Dendritic cell treated with granulocyte-macrophage colony-stimulating factor and Interleukin-4, amounts not matched to agents 40 ng/mL and 50 ng/mL, for 4 days (primary cell): ENCODE measurements at regions not wholly inside any gene's neighbourhood (a gene's known extent, or its start where the extent isn't known, plus 50 kb on each side); places are given as distances from the start of the nearest gene placed in this dataset.

ENCODE experiments used
- H3K27ac Mint-ChIP-seq: one replicate; pipeline ENCODE4 v1.8.0; 2022; ENCODE audit warnings: mild to moderate bottlenecking, mixed read lengths
- H3K27me3 Mint-ChIP-seq: one replicate; pipeline ENCODE4 v1.8.0; 2022; ENCODE audit warnings: mild to moderate bottlenecking, mixed read lengths
- H3K36me3 Mint-ChIP-seq: one replicate; pipeline ENCODE4 v1.8.0; 2022; ENCODE audit warnings: low read depth, mixed read lengths
- H3K4me1 Mint-ChIP-seq: one replicate; pipeline ENCODE4 v1.8.0; 2022; ENCODE audit warnings: low read depth, mixed read lengths
- H3K4me3 Mint-ChIP-seq: one replicate; pipeline ENCODE4 v1.8.0; 2022; ENCODE audit warnings: mild to moderate bottlenecking, moderate library complexity, mixed read lengths
- H3K9me3 Mint-ChIP-seq: one replicate; pipeline ENCODE4 v1.8.0; 2022; ENCODE audit warnings: mixed read lengths
- intact Hi-C: fragments of 100-400 bp; cut with micrococcal nuclease; formaldehyde crosslinking; loops from one replicate; pipeline ENCODE4 v1.15.0; 2022

GRCh38 chr10:53276797-53277196 lies 504.2 kb upstream of the MBL2 start:
- no peaks in the 10 kb centered on the region for H3K4me1 Mint-ChIP-seq
- no peak overlapping the region for H3K27ac Mint-ChIP-seq
- H3K27me3 Mint-ChIP-seq = no peaks in the 10 kb centered on the region
- H3K4me3 Mint-ChIP-seq = no peak overlapping the region
- peaks cover 40% of the 10 kb centered on the region for H3K9me3 Mint-ChIP-seq
- intact Hi-C loops = no loop called here
- H3K36me3 Mint-ChIP-seq = no peaks in the 10 kb centered on the region

GRCh38 chr10:53269482-53269881 lies 496.9 kb upstream of the MBL2 start:
- Mint-ChIP-seq H3K4me3 (no peak overlapping the region), H3K27me3 (no peaks in the 10 kb centered on the region), H3K36me3 (no peaks in the 10 kb centered on the region), H3K27ac (no peak overlapping the region), H3K4me1 (no peaks in the 10 kb centered on the region), H3K9me3 (peaks cover 27% of the 10 kb centered on the region)
- intact Hi-C loops = no loop called here

- no peak overlapping the region for H3K27ac Mint-ChIP-seq
- no peaks in the 10 kb centered on the region for H3K27me3 Mint-ChIP-seq
- H3K4me1 Mint-ChIP-seq = no peaks in the 10 kb centered on the region
- no peaks in the 10 kb centered on the region for H3K36me3 Mint-ChIP-seq
- H3K9me3 Mint-ChIP-seq = no peaks in the 10 kb centered on the region
- H3K4me3 Mint-ChIP-seq = no peak overlapping the region
- intact Hi-C loops = no loop called here
These were observed 487.6 kb upstream of the MBL2 start for GRCh38 chr10:53260213-53260612.

- Mint-ChIP-seq H3K36me3 (no peaks in the 10 kb centered on the region), H3K4me1 (no peaks in the 10 kb centered on the region), H3K4me3 (no peak overlapping the region), H3K27ac (no peak overlapping the region), H3K27me3 (no peaks in the 10 kb centered on the region), H3K9me3 (peaks cover 20% of the 10 kb centered on the region)
- intact Hi-C loops = no loop called here
These were observed 484.0 kb upstream of the MBL2 start for GRCh38 chr10:53256623-53257022.

- H3K9me3 Mint-ChIP-seq = peaks cover 20% of the 10 kb centered on the region
- H3K36me3 Mint-ChIP-seq = no peaks in the 10 kb centered on the region
- no peaks in the 10 kb centered on the region for H3K27me3 Mint-ChIP-seq
- H3K27ac Mint-ChIP-seq = no peak overlapping the region
- H3K4me3 Mint-ChIP-seq = no peak overlapping the region
- intact Hi-C loops = no loop called here
- H3K4me1 Mint-ChIP-seq = no peaks in the 10 kb centered on the region
These were observed 483.1 kb upstream of the MBL2 start for GRCh38 chr10:53255661-53256205.

GRCh38 chr10:53253221-53253620 lies 480.6 kb upstream of the MBL2 start:
- H3K27ac Mint-ChIP-seq = no peak overlapping the region
- H3K9me3 Mint-ChIP-seq = peaks cover 20% of the 10 kb centered on the region
- H3K36me3 Mint-ChIP-seq = no peaks in the 10 kb centered on the region
- no peaks in the 10 kb centered on the region for H3K4me1 Mint-ChIP-seq
- H3K27me3 Mint-ChIP-seq = no peaks in the 10 kb centered on the region
- H3K4me3 Mint-ChIP-seq = no peak overlapping the region
- intact Hi-C loops = no loop called here

GRCh38 chr10:53239873-53240272 lies 467.3 kb upstream of the MBL2 start:
- H3K4me3 Mint-ChIP-seq = no peak overlapping the region
- no peak overlapping the region for H3K27ac Mint-ChIP-seq
- no peaks in the 10 kb centered on the region for H3K4me1 Mint-ChIP-seq
- intact Hi-C loops = no loop called here
- H3K9me3 Mint-ChIP-seq = no peaks in the 10 kb centered on the region
- no peaks in the 10 kb centered on the region for H3K36me3 Mint-ChIP-seq
- no peaks in the 10 kb centered on the region for H3K27me3 Mint-ChIP-seq

GRCh38 chr10:53236941-53237340 lies 464.4 kb upstream of the MBL2 start:
- H3K27me3 Mint-ChIP-seq = no peaks in the 10 kb centered on the region
- H3K4me3 Mint-ChIP-seq = no peak overlapping the region
- intact Hi-C loops = no loop called here
- H3K4me1 Mint-ChIP-seq = no peaks in the 10 kb centered on the region
- H3K36me3 Mint-ChIP-seq = no peaks in the 10 kb centered on the region
- no peaks in the 10 kb centered on the region for H3K9me3 Mint-ChIP-seq
- no peak overlapping the region for H3K27ac Mint-ChIP-seq

GRCh38 chr10:53233749-53234148 lies 461.2 kb upstream of the MBL2 start:
- no peak overlapping the region for H3K4me3 Mint-ChIP-seq
- intact Hi-C loops = no loop called here
- no peaks in the 10 kb centered on the region for H3K36me3 Mint-ChIP-seq
- no peaks in the 10 kb centered on the region for H3K4me1 Mint-ChIP-seq
- no peak overlapping the region for H3K27ac Mint-ChIP-seq
- no peaks in the 10 kb centered on the region for H3K27me3 Mint-ChIP-seq
- no peaks in the 10 kb centered on the region for H3K9me3 Mint-ChIP-seq

GRCh38 chr10:53230651-53231050 lies 458.1 kb upstream of the MBL2 start:
- no peaks in the 10 kb centered on the region for H3K9me3 Mint-ChIP-seq
- H3K4me1 Mint-ChIP-seq = no peaks in the 10 kb centered on the region
- H3K27ac Mint-ChIP-seq = no peak overlapping the region
- intact Hi-C loops = no loop called here
- H3K27me3 Mint-ChIP-seq = no peaks in the 10 kb centered on the region
- no peaks in the 10 kb centered on the region for H3K36me3 Mint-ChIP-seq
- H3K4me3 Mint-ChIP-seq = no peak overlapping the region

- no peaks in the 10 kb centered on the region for H3K27me3 Mint-ChIP-seq
These were observed 451.3 kb upstream of the MBL2 start for GRCh38 chr10:53223851-53224250.

GRCh38 chr10:53222806-53223205 lies 450.2 kb upstream of the MBL2 start:
- Mint-ChIP-seq H3K27ac (no peak overlapping the region), H3K9me3 (peaks cover 17% of the 10 kb centered on the region), H3K4me3 (no peak overlapping the region), H3K27me3 (no peaks in the 10 kb centered on the region), H3K36me3 (no peaks in the 10 kb centered on the region), H3K4me1 (no peaks in the 10 kb centered on the region)
- intact Hi-C loops = no loop called here

More at GRCh38 chr10:53223851-53224250, 451.3 kb upstream of the MBL2 start:
- peaks cover 17% of the 10 kb centered on the region for H3K9me3 Mint-ChIP-seq
- intact Hi-C loops = no loop called here
- H3K4me3 Mint-ChIP-seq = no peak overlapping the region
- no peaks in the 10 kb centered on the region for H3K4me1 Mint-ChIP-seq
- H3K27ac Mint-ChIP-seq = no peak overlapping the region
- no peaks in the 10 kb centered on the region for H3K36me3 Mint-ChIP-seq

- Mint-ChIP-seq H3K4me1 (no peaks in the 10 kb centered on the region), H3K27ac (no peak overlapping the region), H3K36me3 (no peaks in the 10 kb centered on the region), H3K9me3 (no peaks in the 10 kb centered on the region), H3K4me3 (no peak overlapping the region), H3K27me3 (no peaks in the 10 kb centered on the region)
- intact Hi-C loops = no loop called here
These were observed 437.5 kb upstream of the MBL2 start for GRCh38 chr10:53209944-53210611.

- no peaks in the 10 kb centered on the region for H3K4me1 Mint-ChIP-seq
- H3K4me3 Mint-ChIP-seq = no peak overlapping the region
- intact Hi-C loops = no loop called here
- H3K9me3 Mint-ChIP-seq = peaks cover 26% of the 10 kb centered on the region
- no peaks in the 10 kb centered on the region for H3K27me3 Mint-ChIP-seq
- no peak overlapping the region for H3K27ac Mint-ChIP-seq
- no peaks in the 10 kb centered on the region for H3K36me3 Mint-ChIP-seq
These were observed 411.1 kb upstream of the MBL2 start for GRCh38 chr10:53183733-53184132.

GRCh38 chr10:53177468-53177867 lies 404.9 kb upstream of the MBL2 start:
- no peaks in the 10 kb centered on the region for H3K27me3 Mint-ChIP-seq
- no peaks in the 10 kb centered on the region for H3K36me3 Mint-ChIP-seq
- no peak overlapping the region for H3K27ac Mint-ChIP-seq
- no peaks in the 10 kb centered on the region for H3K9me3 Mint-ChIP-seq
- intact Hi-C loops = no loop called here
- no peak overlapping the region for H3K4me3 Mint-ChIP-seq
- no peaks in the 10 kb centered on the region for H3K4me1 Mint-ChIP-seq
